Activated naive CD8-positive, alpha-beta T cell treated with anti-CD3 and anti-CD28 coated beads, Interleukin-2, amount 50 U/mL, for 24 hours (primary cell): ENCODE measurements at regions not wholly inside any gene's neighbourhood (a gene's known extent, or its start where the extent isn't known, plus 50 kb on each side); places are given as distances from the start of the nearest gene placed in this dataset.
"Not testable (repeated sequence)": the region's sequence is repeated elsewhere in the genome, so short reads cannot be mapped to it uniquely, and the experiment has no call there.

Experiments used
- ATAC-seq: fragments of 150-1000 bp; cut with Tn5 transposase; one replicate; pipeline ENCODE4 v1.10.0; 2021
- DNase-seq: peaks from one replicate; pipeline ENCODE4 v3.0.0; 2021
- H3K27ac Mint-ChIP-seq: one replicate; pipeline ENCODE4 v1.8.0; 2021; ENCODE audit warnings: mild to moderate bottlenecking, mixed read lengths
- H3K27me3 Mint-ChIP-seq: one replicate; pipeline ENCODE4 v1.8.0; 2021; ENCODE audit warnings: mixed read lengths
- H3K36me3 Mint-ChIP-seq: one replicate; pipeline ENCODE4 v1.8.0; 2021; ENCODE audit warnings: low read depth, mixed read lengths
- H3K4me1 Mint-ChIP-seq: one replicate; pipeline ENCODE4 v1.8.0; 2021; ENCODE audit warnings: mixed read lengths
- H3K4me3 Mint-ChIP-seq: one replicate; pipeline ENCODE4 v1.8.0; 2021; ENCODE audit warnings: mild to moderate bottlenecking, moderate library complexity, mixed read lengths
- H3K9me3 Mint-ChIP-seq: one replicate; pipeline ENCODE4 v1.8.0; 2021; ENCODE audit warnings: mixed read lengths

- Mint-ChIP-seq H3K4me1 (no peaks in the 10 kb centered on the region), H3K27ac (no peak overlapping the region), H3K9me3 (peaks cover 9% of the 10 kb centered on the region), H3K36me3 (no peaks in the 10 kb centered on the region), H3K27me3 (no peaks in the 10 kb centered on the region), H3K4me3 (no peak overlapping the region)
- no peak for DNase-seq
- no peak for ATAC-seq
Observed at GRCh38 chr2:125711075-125711474, 944.9 kb upstream of the GYPC start.

GRCh38 chr2:125713533-125713932 is 942.4 kb upstream of the GYPC start:
- ATAC-seq (no peak), DNase-seq (no peak)
- Mint-ChIP-seq H3K27me3 (no peaks in the 10 kb centered on the region), H3K27ac (no peak overlapping the region), H3K9me3 (peaks cover 9% of the 10 kb centered on the region), H3K4me3 (no peak overlapping the region), H3K4me1 (no peaks in the 10 kb centered on the region), H3K36me3 (no peaks in the 10 kb centered on the region)

GRCh38 chr2:125721072-125721721 is 934.8 kb upstream of the GYPC start:
- DNase-seq (no peak), ATAC-seq (no peak)
- no peaks in the 10 kb centered on the region for H3K36me3 Mint-ChIP-seq
- no peak overlapping the region for H3K4me3 Mint-ChIP-seq
- no peaks in the 10 kb centered on the region for H3K9me3 Mint-ChIP-seq
- H3K4me1 Mint-ChIP-seq: no peaks in the 10 kb centered on the region
- no peak overlapping the region for H3K27ac Mint-ChIP-seq
- no peaks in the 10 kb centered on the region for H3K27me3 Mint-ChIP-seq

GRCh38 chr2:125730921-125731320 is 925.0 kb upstream of the GYPC start:
- Mint-ChIP-seq H3K36me3 (no peaks in the 10 kb centered on the region), H3K27ac (no peak overlapping the region), H3K27me3 (no peaks in the 10 kb centered on the region), H3K4me1 (no peaks in the 10 kb centered on the region), H3K9me3 (peaks cover 22% of the 10 kb centered on the region), H3K4me3 (no peak overlapping the region)
- no peak for DNase-seq
- no peak for ATAC-seq

- Mint-ChIP-seq H3K36me3 (no peaks in the 10 kb centered on the region), H3K27ac (no peak overlapping the region), H3K4me1 (no peaks in the 10 kb centered on the region), H3K4me3 (no peak overlapping the region), H3K9me3 (peaks cover 20% of the 10 kb centered on the region), H3K27me3 (no peaks in the 10 kb centered on the region)
- ATAC-seq (no peak), DNase-seq (no peak)
Observed at GRCh38 chr2:125736306-125736705, 919.7 kb upstream of the GYPC start.

- H3K4me3 Mint-ChIP-seq: no peak overlapping the region
- no peak for ATAC-seq
- H3K36me3 Mint-ChIP-seq: no peaks in the 10 kb centered on the region
- H3K9me3 Mint-ChIP-seq: no peaks in the 10 kb centered on the region
- no peaks in the 10 kb centered on the region for H3K4me1 Mint-ChIP-seq
- H3K27me3 Mint-ChIP-seq: no peaks in the 10 kb centered on the region
- no peak for DNase-seq
- no peak overlapping the region for H3K27ac Mint-ChIP-seq
Observed at GRCh38 chr2:125745514-125745913, 910.4 kb upstream of the GYPC start.

GRCh38 chr2:125746321-125747164 is 909.4 kb upstream of the GYPC start:
- ATAC-seq: no peak
- Mint-ChIP-seq H3K4me1 (no peaks in the 10 kb centered on the region), H3K36me3 (no peaks in the 10 kb centered on the region), H3K27ac (no peak overlapping the region), H3K27me3 (no peaks in the 10 kb centered on the region), H3K9me3 (no peaks in the 10 kb centered on the region), H3K4me3 (no peak overlapping the region)
- no peak for DNase-seq

GRCh38 chr2:125747165-125747425 is 908.9 kb upstream of the GYPC start:
- Mint-ChIP-seq H3K36me3 (no peaks in the 10 kb centered on the region), H3K4me1 (no peaks in the 10 kb centered on the region), H3K27me3 (no peaks in the 10 kb centered on the region), H3K9me3 (no peaks in the 10 kb centered on the region), H3K27ac (no peak overlapping the region), H3K4me3 (no peak overlapping the region)
- DNase-seq (no peak), ATAC-seq (no peak)

- H3K9me3 Mint-ChIP-seq: peaks cover 10% of the 10 kb centered on the region
- H3K4me1 Mint-ChIP-seq: no peaks in the 10 kb centered on the region
- no peaks in the 10 kb centered on the region for H3K36me3 Mint-ChIP-seq
- no peak for DNase-seq
- no peak overlapping the region for H3K27ac Mint-ChIP-seq
- no peak for ATAC-seq
- H3K4me3 Mint-ChIP-seq: no peak overlapping the region
- no peaks in the 10 kb centered on the region for H3K27me3 Mint-ChIP-seq
Observed at GRCh38 chr2:125756431-125756830, 899.5 kb upstream of the GYPC start.

- H3K4me1 Mint-ChIP-seq: no peaks in the 10 kb centered on the region
- H3K27me3 Mint-ChIP-seq: no peaks in the 10 kb centered on the region
- no peak overlapping the region for H3K27ac Mint-ChIP-seq
- H3K36me3 Mint-ChIP-seq: no peaks in the 10 kb centered on the region
- H3K9me3 Mint-ChIP-seq: peaks cover 33% of the 10 kb centered on the region
- no peak overlapping the region for H3K4me3 Mint-ChIP-seq
- no peak for DNase-seq
- ATAC-seq: no peak
Observed at GRCh38 chr2:125796784-125797183, 859.2 kb upstream of the GYPC start.

- ATAC-seq (no peak), DNase-seq (no peak)
- no peak overlapping the region for H3K4me3 Mint-ChIP-seq
- no peak overlapping the region for H3K27ac Mint-ChIP-seq
- no peaks in the 10 kb centered on the region for H3K36me3 Mint-ChIP-seq
- no peaks in the 10 kb centered on the region for H3K4me1 Mint-ChIP-seq
- peaks cover 36% of the 10 kb centered on the region for H3K9me3 Mint-ChIP-seq
- no peaks in the 10 kb centered on the region for H3K27me3 Mint-ChIP-seq
Observed at GRCh38 chr2:125797192-125797591, 858.8 kb upstream of the GYPC start.

GRCh38 chr2:125822746-125823145 is 833.2 kb upstream of the GYPC start:
- no peaks in the 10 kb centered on the region for H3K4me1 Mint-ChIP-seq
- H3K27ac Mint-ChIP-seq: no peak overlapping the region
- H3K9me3 Mint-ChIP-seq: peaks cover 8% of the 10 kb centered on the region
- H3K36me3 Mint-ChIP-seq: no peaks in the 10 kb centered on the region
- DNase-seq (no peak), ATAC-seq (no peak)
- H3K27me3 Mint-ChIP-seq: no peaks in the 10 kb centered on the region
- no peak overlapping the region for H3K4me3 Mint-ChIP-seq

- not testable (repeated sequence) for H3K9me3 Mint-ChIP-seq, DNase-seq, ATAC-seq, H3K36me3 Mint-ChIP-seq, H3K4me1 Mint-ChIP-seq, H3K27me3 Mint-ChIP-seq, H3K27ac Mint-ChIP-seq, H3K4me3 Mint-ChIP-seq
Observed at GRCh38 chr2:125825781-125826180, 830.2 kb upstream of the GYPC start.

GRCh38 chr2:125837128-125837527 is 818.8 kb upstream of the GYPC start:
- Mint-ChIP-seq H3K4me3 (no peak overlapping the region), H3K27ac (no peak overlapping the region), H3K27me3 (no peaks in the 10 kb centered on the region), H3K4me1 (no peaks in the 10 kb centered on the region), H3K9me3 (peaks cover 5% of the 10 kb centered on the region), H3K36me3 (no peaks in the 10 kb centered on the region)
- no peak for DNase-seq
- ATAC-seq: no peak

GRCh38 chr2:125837611-125838010 is 818.3 kb upstream of the GYPC start:
- DNase-seq (no peak), ATAC-seq (no peak)
- Mint-ChIP-seq H3K36me3 (no peaks in the 10 kb centered on the region), H3K27me3 (no peaks in the 10 kb centered on the region), H3K9me3 (peaks cover 5% of the 10 kb centered on the region), H3K4me1 (no peaks in the 10 kb centered on the region), H3K27ac (no peak overlapping the region), H3K4me3 (no peak overlapping the region)
